Endothelial cell of umbilical vein (primary cell): ENCODE measurements at regions not wholly inside any gene's neighbourhood (a gene's known extent, or its start where the extent isn't known, plus 50 kb on each side); places are given as distances from the start of the nearest gene placed in this dataset.
A peak's percentile ranks its signal among the peaks of the same experiment; 100 is the strongest.

Experiments
- BruUV-seq: library from RNA; stranded (reverse); fragments of 400-500 nt; replicated peaks from 2 replicates; lab custom pipeline; 2021; lab: Mats Ljungman, UMichigan
- CTCF ChIA-PET: fragments of 300-600, 350-600 bp; sonication (Branson Sonifier 250); formaldehyde crosslinking; loops from one replicate; lab custom pipeline; 2021; ENCODE audit warnings: antibody characterized with exemption, inconsistent platforms; lab: Charles Lee
- POLR2A ChIA-PET: fragments of 300-600, 350-600 bp; sonication (Branson Sonifier 250); formaldehyde crosslinking; loops from one replicate; lab custom pipeline; 2021; ENCODE audit warnings: antibody characterized with exemption, inconsistent platforms; lab: Charles Lee
- DNase-seq: peaks from one replicate; pipeline ENCODE4 v3.0.0-alpha.2; 2011; ENCODE audit warnings: low read depth, low spot score
- FAIRE-seq: peaks from 2 replicates; lab custom pipeline; 2011; peaks lifted over from hg19 to GRCh38; lab: Jason Lieb, UNC
- H2AFZ ChIP-seq: 2 replicates; pipeline ENCODE4 v1.6.0; 2012; ENCODE audit warnings: low read depth, low read length, control low read depth, inconsistent platforms
- H3K27ac ChIP-seq: 2 replicates; pipeline ENCODE4 v1.5.1; 2011; ENCODE audit warnings: low read depth, mild to moderate bottlenecking, control low read depth, low read length, moderate library complexity; ENCODE audit not compliant: insufficient read depth
- H3K27me3 ChIP-seq, 2 experiments: 2 replicates each; pipeline versions ENCODE4 v1.6.0 to v1.6.1; 2011; ENCODE audit warnings: low read length in 2 of 2, mixed read lengths in 1 of 2; ENCODE audit not compliant: control insufficient read depth in 2 of 2, insufficient read depth in 2 of 2
- H3K36me3 ChIP-seq, 2 experiments: 2 replicates in 1 of 2; 3 replicates in 1 of 2; pipeline ENCODE4 v1.5.1; 2011; ENCODE audit warnings: low read length in 2 of 2, mild to moderate bottlenecking in 1 of 2, moderate library complexity in 1 of 2; ENCODE audit not compliant: control insufficient read depth in 2 of 2, insufficient read depth in 2 of 2; ENCODE audit errors: extremely low read depth in 1 of 2
- H3K4me1 ChIP-seq: 3 replicates; pipeline ENCODE4 v1.5.1; 2011; ENCODE audit warnings: mild to moderate bottlenecking, low read length; ENCODE audit not compliant: control insufficient read depth, insufficient read depth; ENCODE audit errors: extremely low read depth
- H3K4me2 ChIP-seq: 2 replicates; pipeline ENCODE4 v1.6.1; 2011; ENCODE audit warnings: low read length, control low read depth, mixed read lengths; ENCODE audit not compliant: insufficient read depth
- H3K4me3 ChIP-seq, 3 experiments: fragments of 200-600 bp in 1 of 3; sonication (generic), shearing (Covaris generic) in 1 of 3; replicated peaks in 1 of 3; 2 replicates each; pipeline ENCODE4 v1.5.1; 2011 to 2016; ENCODE audit warnings: control low read depth in 3 of 3, low read length in 3 of 3, mild to moderate bottlenecking in 2 of 3, inconsistent platforms in 1 of 3, low read depth in 1 of 3, moderate library complexity in 1 of 3; ENCODE audit not compliant: insufficient read depth in 1 of 3
- H3K79me2 ChIP-seq: 2 replicates; pipeline ENCODE4 v1.6.0; 2012; ENCODE audit warnings: low read length, inconsistent platforms; ENCODE audit not compliant: control insufficient read depth, insufficient read depth
- H3K9ac ChIP-seq: replicated peaks from 2 replicates; pipeline ENCODE3; 2011; ENCODE audit warnings: low read length, control low read depth; ENCODE audit not compliant: insufficient read depth; ENCODE audit errors: extremely low read depth
- H3K9me1 ChIP-seq: replicated peaks from 3 replicates; pipeline ENCODE4 v1.6.0; 2011; ENCODE audit warnings: mild to moderate bottlenecking, low read length; ENCODE audit not compliant: control insufficient read depth, insufficient read depth; ENCODE audit errors: extremely low read depth
- H3K9me3 ChIP-seq: replicated peaks from 2 replicates; pipeline ENCODE4 v1.5.1; 2012; ENCODE audit warnings: low read length, inconsistent platforms; ENCODE audit not compliant: control insufficient read depth, insufficient read depth
- H4K20me1 ChIP-seq: replicated peaks from 2 replicates; pipeline ENCODE3; 2011; ENCODE audit warnings: mild to moderate bottlenecking, low read length; ENCODE audit not compliant: control insufficient read depth, insufficient read depth; ENCODE audit errors: extremely low read depth
- EZH2 ChIP-seq: IDR thresholded peaks from 2 replicates; pipeline ENCODE4 v1.6.1; 2012; ENCODE audit warnings: borderline replicate concordance, low read depth, mild to moderate bottlenecking, moderate library complexity, low read length, inconsistent platforms; ENCODE audit not compliant: severe bottlenecking
- FOS ChIP-seq: IDR thresholded peaks from 2 replicates; pipeline ENCODE4 v1.6.1; 2011; ENCODE audit warnings: mild to moderate bottlenecking, low read length, moderate library complexity, borderline replicate concordance; ENCODE audit not compliant: insufficient read depth
- JUN ChIP-seq: IDR thresholded peaks from 2 replicates; pipeline ENCODE4 v1.6.1; 2011; ENCODE audit warnings: borderline replicate concordance, low read depth; ENCODE audit not compliant: insufficient read length, insufficient read depth
- MYC ChIP-seq: IDR thresholded peaks from one replicate; pipeline ENCODE4 v1.6.1; 2011; ENCODE audit warnings: mild to moderate bottlenecking, low read depth, low read length
- dilution Hi-C: fragments of 300-500 bp; cut with MboI; formaldehyde crosslinking; loops from one replicate; pipeline ENCODE4 v1.15.0; 2019; ENCODE audit warnings: low sequenced_read_pairs; ENCODE audit not compliant: extremely low pct_ligation_motif_present
- intact Hi-C: fragments of 100-400 bp; cut with micrococcal nuclease; formaldehyde crosslinking; loops from one replicate; pipeline ENCODE4 v1.10.0; 2022
- TF ChIP-seq, protein P1 (sequence below): IDR thresholded peaks from 2 replicates; pipeline ENCODE4 v1.6.1; 2011; ENCODE audit not compliant: insufficient read depth, insufficient read length
- TF ChIP-seq, protein P2 (sequence below), 2 donors: IDR thresholded peaks; 1 replicate in 1 of 2; 2 replicates in 1 of 2; pipeline ENCODE4 v1.5.1; 2011; ENCODE audit warnings: low read length in 2 of 2, mild to moderate bottlenecking in 2 of 2, moderate library complexity in 2 of 2, control low read depth in 1 of 2, inconsistent platforms in 1 of 2, low read depth in 1 of 2; ENCODE audit not compliant: insufficient read depth in 1 of 2; ENCODE audit errors: extremely low read depth in 1 of 2

DNA sequence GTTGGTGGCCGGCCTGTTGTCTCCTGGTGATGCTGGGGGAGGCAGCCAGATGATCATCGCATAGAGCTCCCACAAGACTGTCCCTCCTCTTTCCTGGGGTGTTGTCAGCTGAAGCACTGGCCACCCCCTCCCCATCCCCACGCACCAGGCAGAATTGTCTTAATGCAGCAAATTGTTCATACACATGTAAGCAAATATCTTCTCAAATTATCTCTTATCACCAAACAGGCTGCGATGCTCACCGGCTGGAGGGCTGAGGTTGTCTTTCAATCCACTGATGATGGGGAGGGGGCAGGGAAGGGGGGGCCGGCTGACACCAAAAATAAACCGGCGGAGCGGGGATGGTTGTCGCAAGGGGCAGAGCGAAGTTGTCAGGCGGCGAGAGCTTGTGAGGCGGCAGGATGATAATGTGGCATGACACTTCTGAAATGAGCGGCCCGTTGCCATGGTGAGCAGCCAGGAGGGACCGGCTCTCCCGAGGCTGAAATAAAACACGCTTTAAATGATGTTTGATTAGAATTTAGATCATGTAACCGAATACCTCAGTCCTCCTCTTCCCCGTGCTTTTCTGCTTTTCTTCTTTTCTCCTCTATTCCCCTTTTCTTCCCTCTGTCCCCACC is 59.8 kb downstream of the MRM1 start:
- no peak for TF ChIP-seq FOS
- TF ChIP-seq EZH2, result no peak
- no peak for TF ChIP-seq MYC
- TF ChIP-seq, protein P1, sequence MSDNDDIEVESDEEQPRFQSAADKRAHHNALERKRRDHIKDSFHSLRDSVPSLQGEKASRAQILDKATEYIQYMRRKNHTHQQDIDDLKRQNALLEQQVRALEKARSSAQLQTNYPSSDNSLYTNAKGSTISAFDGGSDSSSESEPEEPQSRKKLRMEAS, result no peak
- Histone ChIP-seq H3K36me3 (no peaks in the 10 kb centered on the region), H3K4me3 (no peak overlapping the region), H3K9me3 (no peaks in the 10 kb centered on the region), H3K4me1 (no peaks in the 10 kb centered on the region), H3K79me2 (no peaks in the 10 kb centered on the region), H3K4me2 (no peak overlapping the region), H2AFZ (no peak overlapping the region), H3K9me1 (no peaks in the 10 kb centered on the region), H3K27me3 (peaks cover 15 to 19% of the 10 kb centered on the region in 2 experiments), H3K27ac (no peak overlapping the region), H4K20me1 (no peaks in the 10 kb centered on the region), H3K9ac (no peak overlapping the region)
- ChIA-PET POLR2A (no interaction called here), CTCF (no interaction called here)
- intact Hi-C loops, result no loop called here
- FAIRE-seq (no peak), DNase-seq (no peak)
- no TSS peak for BruUV-seq
- dilution Hi-C loops, result loop anchor here (25.0 kb wide), 1 partner anchor 401 kb away; no protein-coding TSS in a partner anchor

DNA sequence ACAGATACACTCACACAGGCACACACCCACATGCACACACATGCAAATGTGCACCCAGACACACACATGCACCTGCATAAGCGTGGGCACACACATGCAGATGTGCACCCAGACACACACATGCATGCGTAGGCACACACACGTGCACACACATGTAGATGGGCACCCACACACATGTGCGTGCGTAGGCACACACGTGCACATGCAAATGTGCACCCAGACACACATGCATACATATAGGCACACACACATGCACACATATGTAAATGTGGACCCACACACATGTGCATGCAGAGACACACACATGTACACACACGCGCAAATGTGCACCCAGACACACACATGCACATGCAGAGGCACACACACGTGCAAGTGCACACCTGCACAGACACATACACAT is 60.3 kb downstream of the MRM1 start:
- ChIA-PET CTCF (no interaction called here), POLR2A (no interaction called here)
- H3K27ac ChIP-seq, result no peak overlapping the region
- H3K4me1 ChIP-seq, result no peaks in the 10 kb centered on the region
- BruUV-seq, result no TSS peak
- no peak overlapping the region for H3K4me3 ChIP-seq
- dilution Hi-C loops (loop anchor here (25.0 kb wide), 1 partner anchor 401 kb away; no protein-coding TSS in a partner anchor), intact Hi-C loops (no loop called here)
- no peak overlapping the region for H3K4me2 ChIP-seq
- no peaks in the 10 kb centered on the region for H3K36me3 ChIP-seq
- no peaks in the 10 kb centered on the region for H4K20me1 ChIP-seq
- H3K9ac ChIP-seq, result no peak overlapping the region
- no peaks in the 10 kb centered on the region for H3K9me1 ChIP-seq
- H3K9me3 ChIP-seq, result no peaks in the 10 kb centered on the region
- TF ChIP-seq, protein P1, result peak; percentile 18
- TF ChIP-seq, protein P2, sequence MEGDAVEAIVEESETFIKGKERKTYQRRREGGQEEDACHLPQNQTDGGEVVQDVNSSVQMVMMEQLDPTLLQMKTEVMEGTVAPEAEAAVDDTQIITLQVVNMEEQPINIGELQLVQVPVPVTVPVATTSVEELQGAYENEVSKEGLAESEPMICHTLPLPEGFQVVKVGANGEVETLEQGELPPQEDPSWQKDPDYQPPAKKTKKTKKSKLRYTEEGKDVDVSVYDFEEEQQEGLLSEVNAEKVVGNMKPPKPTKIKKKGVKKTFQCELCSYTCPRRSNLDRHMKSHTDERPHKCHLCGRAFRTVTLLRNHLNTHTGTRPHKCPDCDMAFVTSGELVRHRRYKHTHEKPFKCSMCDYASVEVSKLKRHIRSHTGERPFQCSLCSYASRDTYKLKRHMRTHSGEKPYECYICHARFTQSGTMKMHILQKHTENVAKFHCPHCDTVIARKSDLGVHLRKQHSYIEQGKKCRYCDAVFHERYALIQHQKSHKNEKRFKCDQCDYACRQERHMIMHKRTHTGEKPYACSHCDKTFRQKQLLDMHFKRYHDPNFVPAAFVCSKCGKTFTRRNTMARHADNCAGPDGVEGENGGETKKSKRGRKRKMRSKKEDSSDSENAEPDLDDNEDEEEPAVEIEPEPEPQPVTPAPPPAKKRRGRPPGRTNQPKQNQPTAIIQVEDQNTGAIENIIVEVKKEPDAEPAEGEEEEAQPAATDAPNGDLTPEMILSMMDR (IDR thresholded peaks at IDR 0.05; ENCODE audit: extremely low read depth in 1 of 2, insufficient read depth in 1 of 2, low read depth in 1 of 2, low read length in 2 of 2), result no peak
- TF ChIP-seq MYC, result no peak
- no peak for TF ChIP-seq FOS
- no peak for TF ChIP-seq JUN
- no peak for TF ChIP-seq EZH2
- H2AFZ ChIP-seq, result no peak overlapping the region
- DNase-seq (no peak), FAIRE-seq (no peak)
- H3K27me3 ChIP-seq, result peaks cover 14 to 16% of the 10 kb centered on the region in 2 experiments
- no peaks in the 10 kb centered on the region for H3K79me2 ChIP-seq
